HG02623 (cell line): ENCODE measurements at regions not wholly inside any gene's neighbourhood (a gene's known extent, or its start where the extent isn't known, plus 50 kb on each side); places are given as distances from the start of the nearest gene placed in this dataset.

Experiments used
- ATAC-seq: cut with Tn5 transposase; IDR thresholded peaks from one replicate; pipeline ENCODE4 v1.9.1; 2021; ENCODE audit warnings: moderate library complexity; ENCODE audit not compliant: unreplicated experiment

DNA sequence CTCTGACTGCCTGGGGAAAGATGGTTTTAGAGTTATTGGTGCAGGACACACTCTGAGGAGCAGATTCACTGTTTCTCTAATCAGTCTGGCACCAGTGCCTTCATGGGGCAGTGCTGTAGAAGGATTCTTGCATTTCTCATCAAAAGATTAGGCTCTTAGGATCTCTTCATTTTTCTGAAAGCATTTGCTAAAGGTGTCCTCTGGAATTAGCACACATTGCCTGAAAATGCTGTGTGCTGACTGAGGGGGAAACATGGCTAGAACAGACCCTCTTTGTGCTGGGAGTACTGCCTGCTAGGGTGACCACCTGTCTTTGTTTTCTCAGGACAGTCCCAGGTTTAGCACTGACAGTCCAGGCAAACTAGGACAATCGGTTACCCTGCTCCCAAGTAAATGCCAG is 301.0 kb downstream of the PTEN start:
- no peak for ATAC-seq

DNA sequence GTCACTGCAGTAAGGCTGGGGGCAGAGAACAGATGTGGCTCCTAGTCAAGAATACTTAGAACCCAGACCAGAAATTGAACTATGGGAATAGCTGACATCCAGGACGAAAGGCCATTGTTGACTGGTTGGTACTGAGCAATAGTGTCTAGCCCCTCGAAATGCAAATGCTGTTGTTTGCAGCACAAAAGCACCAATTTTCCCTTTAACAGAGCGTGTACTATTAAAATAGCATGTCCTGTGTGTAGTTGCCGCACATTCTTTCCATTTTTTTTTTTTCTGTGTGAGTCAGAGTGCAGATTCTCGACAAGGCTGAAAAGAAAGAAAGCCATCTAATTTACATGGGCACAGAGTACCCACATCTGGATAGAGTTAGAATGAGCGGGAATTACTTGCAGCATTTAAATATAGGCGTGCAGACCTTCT is 302.4 kb downstream of the PTEN start:
- no peak for ATAC-seq

DNA sequence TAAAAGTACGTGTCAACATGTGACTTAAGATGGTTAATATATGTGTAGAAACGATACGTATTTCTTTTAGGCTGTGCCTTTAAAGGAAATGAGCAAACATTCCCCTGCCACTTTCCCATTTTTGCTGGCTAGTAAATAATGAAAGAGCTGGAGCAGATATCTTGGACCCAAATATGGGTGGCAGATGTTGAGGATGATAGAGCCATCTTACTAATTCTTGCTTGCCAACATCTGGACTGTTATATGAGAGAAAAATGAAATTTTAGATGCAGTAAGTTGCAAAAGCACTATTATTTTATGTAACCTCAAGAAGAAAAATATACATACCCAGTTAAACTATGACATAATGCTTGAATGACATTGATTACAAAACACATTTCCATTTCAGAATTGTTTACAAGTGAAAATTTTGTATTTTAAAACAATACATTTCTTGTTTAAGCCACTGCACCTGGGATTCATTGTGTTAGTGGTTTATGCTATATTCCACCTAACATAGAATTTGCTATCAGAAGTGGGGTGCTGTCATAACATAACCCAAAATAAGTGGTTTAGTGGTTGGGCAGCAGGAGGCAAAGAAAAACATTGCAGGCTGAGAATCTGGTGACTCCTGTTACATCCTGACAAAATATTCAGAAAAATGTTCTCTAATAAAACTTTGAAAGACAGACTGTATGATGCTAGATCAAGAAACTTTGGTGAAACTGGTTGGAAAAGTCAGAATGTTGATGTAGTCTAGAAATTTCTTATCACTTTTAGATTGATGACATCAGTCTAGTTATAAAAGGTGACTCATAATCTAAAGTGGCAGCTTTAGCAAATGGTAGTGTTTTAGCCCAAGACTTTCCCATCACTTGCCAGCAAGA is 305.0 kb downstream of the PTEN start:
- ATAC-seq: no peak

DNA sequence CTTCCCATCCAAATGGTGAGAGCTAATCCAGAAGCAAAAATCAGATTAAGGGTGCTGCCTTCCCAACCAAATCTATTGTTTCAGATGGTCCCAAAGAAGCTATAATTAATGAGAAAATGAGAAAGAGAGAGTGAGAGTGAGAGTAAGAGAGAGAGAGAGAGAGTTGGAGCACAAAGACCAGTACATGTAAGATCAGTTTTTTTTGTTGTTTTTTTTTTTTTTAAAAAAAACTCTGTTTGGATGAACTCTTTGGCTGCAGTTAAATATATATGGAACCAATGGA is 305.6 kb downstream of the PTEN start:
- no peak for ATAC-seq

DNA sequence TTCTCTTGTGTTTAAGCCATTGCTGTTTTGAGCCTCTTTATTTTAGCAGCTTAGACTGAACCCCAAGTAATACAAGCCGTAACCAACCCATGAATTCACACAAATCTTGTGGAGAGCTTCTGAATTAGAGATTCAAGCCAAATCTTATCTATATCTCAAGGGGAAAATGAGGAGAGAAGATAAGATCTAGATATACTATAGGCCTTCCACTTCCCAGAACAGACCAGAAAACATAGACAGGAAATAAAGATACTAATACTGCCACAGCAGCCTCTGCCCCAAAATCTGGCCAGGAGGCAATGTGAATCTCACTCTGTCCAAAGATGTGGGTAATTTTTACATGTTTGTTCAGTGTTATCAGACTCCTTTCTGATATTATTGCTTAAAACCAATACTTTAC is 307.2 kb downstream of the PTEN start:
- ATAC-seq: no peak

DNA sequence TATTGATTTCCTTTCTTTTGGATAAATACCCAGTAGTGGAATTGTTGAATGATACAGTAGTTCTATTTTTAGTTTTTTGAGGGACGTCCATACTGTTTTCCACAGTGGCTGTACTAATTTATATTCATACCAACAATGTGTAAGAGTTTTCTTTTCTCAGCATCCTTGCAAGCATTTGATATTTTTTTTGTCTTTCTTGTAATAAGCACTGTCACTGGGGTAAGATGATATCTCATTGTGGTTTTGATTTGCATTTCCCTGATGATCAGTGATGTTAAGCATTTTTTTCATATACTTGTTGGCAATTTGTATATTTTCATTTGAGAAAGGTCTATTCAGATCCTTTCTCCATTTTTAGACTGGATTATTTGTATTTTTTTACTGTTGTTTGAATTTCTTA is 308.7 kb downstream of the PTEN start:
- no peak for ATAC-seq

DNA sequence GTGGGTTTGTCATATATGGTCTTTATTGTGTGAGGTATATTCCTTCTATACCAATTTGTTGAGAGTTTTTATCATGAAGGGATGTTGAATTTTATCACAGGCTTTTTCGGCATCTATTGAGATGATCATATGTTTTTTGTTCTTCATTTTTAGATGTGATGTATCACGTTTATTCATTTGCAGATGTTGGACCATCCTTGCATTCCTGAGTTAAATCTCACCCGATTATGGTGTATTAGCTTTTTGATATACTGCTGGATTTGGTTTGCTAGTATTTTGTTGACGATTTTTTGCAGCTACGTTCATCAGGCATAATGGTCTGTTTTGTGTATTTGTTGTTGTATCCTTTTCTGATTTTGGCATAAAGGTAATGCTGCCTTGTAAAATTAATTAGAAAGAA is 311.0 kb downstream of the PTEN start:
- no peak for ATAC-seq

DNA sequence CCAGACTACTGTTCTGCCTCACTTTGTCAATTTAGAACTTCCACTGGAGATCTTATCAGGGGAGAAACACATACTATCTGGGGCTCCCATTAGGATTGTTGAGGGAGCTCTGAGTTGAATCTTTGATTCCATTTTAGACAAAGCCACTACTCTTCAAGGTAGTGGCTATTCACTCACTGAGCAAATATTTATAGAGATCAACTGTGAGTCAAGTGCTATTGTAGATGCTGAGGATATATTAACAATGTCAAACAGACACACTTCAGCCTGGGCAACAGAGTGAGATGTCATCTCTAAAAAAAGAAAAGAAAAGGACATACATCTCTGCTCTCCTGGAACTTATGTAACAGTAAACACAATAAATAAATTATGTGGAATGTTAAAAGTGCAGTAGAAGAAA is 315.3 kb downstream of the PTEN start:
- no peak for ATAC-seq

DNA sequence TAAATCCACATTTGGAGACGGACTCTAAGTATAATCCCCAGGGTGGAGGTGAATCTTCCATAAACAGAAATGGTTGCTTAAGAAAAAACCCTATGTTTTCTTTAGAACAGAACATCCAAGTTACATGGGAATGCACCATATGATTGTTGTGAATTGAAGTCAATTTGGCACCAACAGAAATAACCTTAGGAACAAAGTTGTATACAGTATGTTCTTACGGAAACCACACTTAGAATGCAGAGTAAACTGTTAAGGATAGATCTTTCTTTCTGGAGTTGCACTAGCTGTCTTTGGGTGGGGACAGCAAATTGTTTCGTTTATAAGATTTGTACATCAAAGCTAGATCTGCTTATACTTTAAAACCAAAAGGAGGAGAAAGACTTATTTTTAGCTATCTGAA is 316.4 kb downstream of the PTEN start:
- ATAC-seq: no peak

DNA sequence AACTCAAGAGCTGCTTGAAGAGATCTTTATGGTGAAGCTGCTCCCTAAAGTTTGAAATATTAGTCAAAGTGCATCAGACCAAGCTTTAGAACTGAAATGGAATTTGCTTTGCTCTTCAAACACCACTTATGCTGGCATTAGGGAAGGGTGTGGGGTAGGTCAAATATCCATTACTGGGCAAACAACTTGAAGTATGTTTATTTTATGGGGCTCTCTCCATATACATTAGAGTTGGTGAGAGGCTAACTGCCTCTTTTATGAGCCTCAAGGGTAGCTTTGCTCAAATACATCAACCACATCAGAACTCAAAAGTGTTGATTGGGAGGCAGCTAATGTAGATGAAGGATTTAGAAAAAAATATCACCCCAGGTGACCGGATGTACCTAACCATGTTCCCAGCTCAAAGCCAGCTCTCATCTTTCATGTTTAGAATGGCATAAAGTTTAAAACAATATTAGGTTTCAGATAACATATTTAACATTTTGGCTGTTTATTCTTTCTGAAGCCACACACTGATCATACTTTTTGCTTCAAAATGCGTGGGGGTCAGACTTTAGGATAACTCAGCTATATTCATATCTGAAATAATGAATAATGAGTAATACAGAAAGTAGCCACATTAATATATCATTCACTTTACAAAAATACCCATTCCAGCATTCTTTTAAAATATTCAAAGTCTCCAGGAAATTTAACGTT is 318.6 kb downstream of the PTEN start:
- no peak for ATAC-seq

DNA sequence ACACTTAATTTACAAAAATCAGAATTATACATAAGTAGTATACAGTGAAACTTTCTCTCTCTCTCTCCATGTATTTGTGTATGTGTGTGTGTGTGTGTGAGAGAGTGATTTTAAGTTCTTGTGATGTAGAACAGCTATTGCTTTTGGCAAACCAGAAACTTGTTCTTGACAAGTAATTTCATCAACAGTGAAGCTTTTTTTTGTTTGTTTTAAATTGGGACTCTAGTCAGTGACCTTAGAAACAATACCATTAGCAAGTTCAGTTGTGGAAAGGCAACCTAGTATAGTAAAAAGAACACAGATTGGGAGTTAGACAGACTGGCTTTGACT is 319.1 kb downstream of the PTEN start:
- ATAC-seq: no peak

DNA sequence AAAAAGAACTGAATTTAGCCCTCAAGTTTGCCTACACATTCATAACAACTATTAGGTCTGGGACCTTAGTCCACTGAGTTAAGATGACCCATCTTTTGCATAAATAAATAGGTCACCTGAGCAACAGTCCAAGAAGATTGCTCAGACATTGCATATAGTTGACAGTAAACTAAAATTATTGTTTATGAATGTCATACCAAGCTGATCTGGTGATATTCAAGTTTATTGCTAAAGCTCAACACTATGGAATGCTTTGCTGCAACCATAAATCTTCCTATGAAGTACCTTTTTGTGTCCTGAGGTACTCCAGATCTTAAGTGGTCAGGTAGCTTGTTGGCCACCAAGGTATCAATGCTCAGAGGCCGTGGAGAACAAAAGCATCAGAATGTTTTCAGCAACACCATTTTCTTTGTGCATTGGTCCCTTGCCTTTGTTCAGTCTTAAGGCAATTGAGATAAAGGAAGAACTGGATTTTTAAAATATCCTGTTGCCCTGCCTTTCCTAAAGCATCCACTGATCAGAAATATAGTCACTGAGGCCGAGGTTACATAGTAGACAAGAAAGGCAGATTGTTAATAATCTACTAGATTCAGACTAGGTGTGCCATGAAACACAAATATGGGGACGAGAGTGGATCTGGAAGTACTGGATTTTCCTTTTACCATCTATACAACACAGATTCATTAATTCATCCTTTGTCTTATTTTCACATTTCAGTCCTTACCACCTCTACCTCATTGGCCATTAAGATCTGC is 321.3 kb downstream of the PTEN start:
- no peak for ATAC-seq

DNA sequence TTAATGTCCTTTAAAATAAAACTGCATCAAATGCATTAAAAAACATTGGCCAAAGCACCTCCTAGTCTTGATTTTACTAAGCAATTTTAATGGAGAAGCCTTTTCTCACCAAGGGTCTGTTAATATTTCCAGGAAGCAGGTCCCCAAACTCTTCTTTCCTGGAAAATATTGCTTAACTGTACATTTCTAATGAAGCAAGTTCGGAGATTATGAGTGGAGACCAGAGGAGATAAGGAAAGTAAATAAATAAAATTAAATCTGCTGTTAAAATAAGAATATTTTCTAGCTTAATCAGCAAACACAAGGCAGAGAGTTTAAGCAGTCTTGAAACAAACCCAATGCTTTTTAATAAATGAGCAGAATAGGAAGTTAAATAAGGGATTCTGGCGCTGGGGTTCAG is 322.4 kb downstream of the PTEN start:
- no peak for ATAC-seq

DNA sequence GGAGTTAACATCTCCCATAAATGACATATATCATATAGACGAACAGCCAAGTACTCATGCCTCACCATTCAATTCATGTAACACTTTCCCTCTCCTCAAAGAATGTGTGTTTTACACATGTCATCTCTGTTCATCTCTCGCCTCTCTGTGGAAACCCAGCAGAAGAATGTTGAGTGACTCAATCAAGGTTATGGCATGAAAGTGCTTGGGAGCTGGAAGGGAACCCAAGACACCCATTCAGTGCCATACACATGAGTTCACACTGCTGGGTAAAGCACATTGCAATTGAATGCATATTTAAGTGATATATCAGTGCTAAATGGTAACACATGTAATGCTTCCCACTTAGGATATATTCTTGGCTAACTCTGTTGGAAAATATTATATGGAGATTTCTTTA is 322.9 kb downstream of the PTEN start:
- ATAC-seq: no peak

DNA sequence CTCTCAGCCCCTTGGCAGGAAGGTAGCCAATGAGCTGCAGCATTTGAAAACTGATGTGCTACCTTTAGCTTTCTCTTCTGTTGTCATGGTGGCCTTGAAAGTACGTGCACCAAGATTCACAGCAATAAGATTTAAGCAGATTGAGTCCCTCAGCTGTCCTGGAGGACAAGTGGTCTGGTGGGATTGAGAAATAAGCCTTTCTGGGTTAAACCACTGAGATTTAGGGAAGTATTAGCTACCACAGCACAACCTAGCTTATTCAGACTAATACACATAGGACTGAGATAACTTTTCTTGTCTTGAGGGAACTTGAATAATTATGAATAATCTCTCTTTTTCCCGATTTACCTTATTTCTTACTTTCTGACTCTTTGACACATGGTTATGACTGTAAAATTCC is 324.0 kb downstream of the PTEN start:
- ATAC-seq: no peak

DNA sequence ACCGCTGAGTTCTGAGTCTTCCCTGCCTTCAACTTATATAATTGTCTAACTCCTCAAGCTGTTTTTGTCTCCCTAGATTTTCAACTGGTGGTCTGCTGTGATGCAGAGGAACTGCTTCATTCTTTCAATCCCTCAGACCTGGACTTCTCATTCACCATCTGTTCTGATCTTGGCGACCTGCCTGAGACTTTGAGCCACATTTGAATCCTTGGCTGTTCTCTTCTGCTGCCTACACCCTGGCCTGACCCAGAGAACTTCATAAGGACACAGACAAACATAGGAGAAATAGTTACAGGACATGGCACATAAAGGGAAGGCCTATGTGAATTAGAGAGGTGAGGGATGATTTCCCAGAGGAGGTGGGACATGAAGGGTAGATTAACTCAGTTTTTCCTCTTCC is 326.7 kb downstream of the PTEN start:
- ATAC-seq: no peak

DNA sequence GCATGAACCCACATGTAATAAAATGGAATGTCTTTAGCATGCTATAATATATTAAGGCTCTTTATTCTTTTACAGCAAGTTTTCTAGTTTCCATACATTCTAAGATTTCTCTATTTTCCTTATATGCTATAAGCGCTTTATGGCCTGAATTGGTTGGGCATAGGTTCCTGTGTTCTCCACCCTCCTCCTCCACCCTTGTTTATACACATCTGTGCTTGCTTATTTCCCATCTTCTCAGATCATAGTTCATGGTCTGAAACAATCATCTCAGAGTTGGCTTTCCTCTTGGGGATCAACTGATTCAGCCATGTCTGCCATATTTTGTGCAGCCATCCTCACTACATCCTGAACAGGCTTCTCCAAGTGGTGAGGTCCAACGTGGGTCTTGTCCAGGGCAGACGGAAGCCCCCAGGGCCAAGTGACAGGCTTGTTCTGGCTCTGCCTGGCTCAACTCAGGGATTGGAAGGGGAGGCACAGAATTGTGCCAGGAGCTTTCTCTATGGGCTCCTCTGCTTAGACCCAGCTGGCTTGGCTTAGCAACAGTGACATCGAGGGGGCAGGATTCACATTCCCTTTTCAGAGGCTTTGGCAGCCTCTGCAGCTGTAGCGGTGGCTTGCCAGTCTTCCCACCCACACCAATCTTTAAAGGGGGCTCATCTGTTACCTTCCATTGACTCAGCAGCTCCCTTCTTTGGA is 327.3 kb downstream of the PTEN start:
- ATAC-seq: no peak

DNA sequence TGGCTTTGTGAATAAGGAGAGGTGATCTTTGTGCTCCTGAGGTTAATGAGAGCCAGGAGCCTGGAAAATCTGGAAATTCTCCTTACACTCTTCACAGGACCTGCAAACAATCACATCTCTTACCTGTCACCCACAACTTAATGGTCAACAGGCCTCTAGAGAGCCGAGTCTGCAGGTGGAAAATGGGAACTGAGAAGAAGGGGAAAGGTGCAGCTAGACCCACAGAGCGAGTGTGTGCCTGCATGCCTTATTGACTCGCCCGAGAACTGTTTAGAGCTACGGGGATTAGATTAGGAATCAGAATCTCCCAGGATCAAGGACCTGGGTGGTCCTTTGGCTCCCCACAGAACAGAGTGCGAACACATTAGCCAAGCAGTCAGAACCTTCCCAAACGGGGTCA is 329.6 kb downstream of the PTEN start:
- no peak for ATAC-seq

DNA sequence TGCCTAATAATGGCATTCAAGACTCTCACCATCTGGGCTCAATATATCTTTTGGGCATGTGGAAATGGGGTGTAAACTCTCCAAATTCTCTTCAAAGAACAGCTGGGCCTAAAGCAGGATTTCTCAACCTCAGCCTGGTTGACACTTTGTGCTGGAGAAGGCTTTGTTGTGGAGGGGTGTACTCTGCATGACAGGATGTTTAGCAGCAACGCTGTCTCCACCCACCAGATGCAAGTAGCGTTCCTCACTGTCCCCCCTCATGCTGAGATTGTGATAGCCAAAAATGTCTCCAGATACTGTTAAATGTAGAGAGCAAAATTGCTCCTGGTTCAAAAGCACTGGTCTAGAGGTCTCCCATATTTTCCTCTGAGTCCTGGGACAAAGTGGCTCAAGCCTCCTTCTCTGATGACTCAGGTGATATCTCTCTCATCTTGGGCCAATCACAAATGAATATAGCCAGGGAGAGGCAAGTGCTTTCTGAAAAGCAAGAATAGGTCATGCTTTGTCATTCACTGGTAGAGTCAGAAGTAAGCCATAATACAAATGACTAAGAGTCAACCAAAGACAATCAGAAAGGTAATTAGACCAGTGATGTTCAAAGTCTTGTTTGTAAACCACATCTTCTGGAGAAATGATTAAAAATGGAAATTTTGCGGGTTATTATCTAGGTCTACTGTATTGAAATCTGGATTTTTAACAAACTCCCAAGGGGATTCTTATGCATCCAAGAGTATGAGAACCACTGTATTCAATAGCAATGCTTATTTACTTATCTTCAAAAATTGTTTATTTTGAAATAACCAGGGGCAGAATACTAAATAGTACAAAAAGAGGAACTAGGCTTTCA is 330.8 kb downstream of the PTEN start:
- no peak for ATAC-seq

DNA sequence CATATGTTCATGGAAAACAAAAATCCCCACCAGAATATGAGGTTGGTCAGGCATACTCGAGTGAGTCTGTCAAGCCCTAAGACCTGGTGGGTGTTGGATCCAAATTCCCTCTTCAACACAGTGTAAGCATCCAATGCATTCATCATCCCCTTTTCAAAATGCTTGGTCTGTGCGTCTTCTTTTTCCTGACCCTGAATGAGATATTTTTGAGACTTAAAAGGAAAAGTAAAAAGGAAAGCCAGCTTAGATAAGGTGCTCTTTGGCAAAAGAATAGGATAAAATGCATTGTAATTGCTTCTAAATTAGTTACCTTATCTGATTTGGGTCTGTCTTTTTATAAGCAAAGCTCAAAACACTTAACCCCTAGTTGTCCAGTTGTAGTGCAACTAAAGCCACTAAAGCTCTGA is 331.5 kb downstream of the PTEN start:
- no peak for ATAC-seq

DNA sequence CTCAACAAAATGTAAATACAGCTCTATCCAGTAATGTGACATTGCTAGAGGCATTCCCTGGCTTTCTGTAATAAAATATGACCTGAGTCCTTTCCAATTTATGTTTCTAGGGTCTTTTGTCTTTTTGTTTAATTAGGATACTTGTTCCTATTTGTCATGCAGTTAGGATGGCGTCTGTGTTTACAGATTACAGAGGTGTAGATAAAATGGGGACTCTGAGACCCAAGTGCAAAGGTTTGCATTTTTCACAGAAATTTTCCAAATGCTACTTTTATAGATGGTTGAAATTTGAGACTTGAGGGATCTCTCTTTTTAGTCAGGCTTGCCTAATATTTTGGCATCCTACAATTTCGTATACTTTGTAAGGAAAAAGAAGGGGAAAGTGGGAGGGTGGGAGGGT is 332.4 kb downstream of the PTEN start:
- ATAC-seq: no peak
